Midbrain (tissue), 1 donor: ENCODE measurements at regions not wholly inside any gene's neighbourhood (a gene's known extent, or its start where the extent isn't known, plus 50 kb on each side); places are given as distances from the start of the nearest gene placed in this dataset.

Experiments used
- DNase-seq: peaks from one replicate; lab custom pipeline; 2025; lab: John Stamatoyannopoulos, UW

DNA sequence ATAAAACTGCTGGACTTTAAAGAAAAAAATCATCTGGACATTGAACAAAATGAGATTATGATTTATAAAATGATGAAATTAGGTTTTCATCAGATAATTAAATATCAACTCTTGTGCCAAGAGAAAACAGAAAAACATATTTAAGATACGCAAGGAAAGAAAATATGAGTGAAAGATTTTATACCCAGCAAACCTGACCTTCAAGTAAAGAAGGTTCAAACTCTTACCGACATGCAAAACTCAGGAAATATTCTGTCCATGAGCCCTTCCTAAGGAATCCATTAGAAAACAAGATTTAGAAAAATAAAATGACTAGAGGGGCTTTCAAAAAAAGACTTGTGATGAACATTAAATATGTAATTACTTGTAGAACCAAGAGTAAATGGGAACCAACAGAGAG lies 257.2 kb upstream of the ARID1B start:
- DNase-seq = no peak

DNA sequence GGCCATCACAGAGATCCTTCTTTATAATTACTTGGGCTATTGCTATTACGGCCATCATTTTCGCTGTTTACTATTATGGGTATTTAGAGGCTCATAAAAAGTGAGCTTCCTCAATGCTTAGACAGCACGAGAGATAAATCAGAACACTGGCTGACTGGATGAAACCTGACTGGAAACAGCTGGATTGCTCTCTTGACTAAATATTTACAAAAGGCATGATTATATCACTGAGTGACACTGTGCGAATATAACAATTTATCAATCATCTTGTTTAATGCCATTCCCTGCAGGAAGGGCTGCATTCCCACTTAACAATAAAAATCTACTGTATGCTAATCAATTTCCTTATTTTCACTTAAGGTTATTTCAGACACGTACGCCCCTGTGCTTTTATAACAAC lies 260.1 kb upstream of the ARID1B start:
- DNase-seq = no peak

DNA sequence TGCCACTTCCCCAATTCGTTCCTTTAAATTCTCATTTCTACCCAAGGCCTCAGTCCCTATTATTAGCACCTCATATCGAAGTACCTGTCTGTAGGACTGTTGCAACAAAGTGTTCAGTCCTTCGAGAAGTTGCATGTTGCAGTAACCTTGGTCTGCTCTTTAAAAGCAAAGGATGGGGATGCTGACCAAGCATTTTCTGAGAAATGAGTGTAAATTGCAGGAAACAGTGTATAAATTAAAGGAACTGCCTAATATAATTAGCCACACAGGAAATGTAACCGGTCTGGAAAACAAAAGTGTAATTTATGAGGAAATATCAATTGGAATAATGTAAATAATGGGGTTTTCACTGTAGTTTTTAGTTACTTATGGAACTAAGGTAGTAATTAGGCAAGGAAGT lies 261.9 kb upstream of the ARID1B start:
- no peak for DNase-seq

DNA sequence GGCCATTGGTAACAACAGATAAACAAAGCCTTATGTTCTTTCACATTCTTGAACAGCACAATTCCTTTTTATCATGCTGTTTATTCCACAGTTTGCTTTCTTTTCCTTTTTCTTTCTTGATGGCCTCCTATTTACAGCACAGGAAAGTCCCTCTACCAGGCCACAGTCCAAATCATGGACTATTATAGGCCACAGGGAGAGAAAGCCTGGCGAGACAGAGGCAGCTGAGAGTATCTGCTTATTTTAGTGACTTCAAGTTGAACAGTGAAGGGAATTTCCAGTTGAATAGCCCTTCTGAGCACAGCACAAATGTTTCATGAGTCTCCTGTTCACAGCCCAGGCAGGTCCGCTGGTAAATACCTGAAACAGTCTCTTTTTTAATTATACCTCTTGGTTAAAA lies 263.7 kb upstream of the ARID1B start:
- no peak for DNase-seq

DNA sequence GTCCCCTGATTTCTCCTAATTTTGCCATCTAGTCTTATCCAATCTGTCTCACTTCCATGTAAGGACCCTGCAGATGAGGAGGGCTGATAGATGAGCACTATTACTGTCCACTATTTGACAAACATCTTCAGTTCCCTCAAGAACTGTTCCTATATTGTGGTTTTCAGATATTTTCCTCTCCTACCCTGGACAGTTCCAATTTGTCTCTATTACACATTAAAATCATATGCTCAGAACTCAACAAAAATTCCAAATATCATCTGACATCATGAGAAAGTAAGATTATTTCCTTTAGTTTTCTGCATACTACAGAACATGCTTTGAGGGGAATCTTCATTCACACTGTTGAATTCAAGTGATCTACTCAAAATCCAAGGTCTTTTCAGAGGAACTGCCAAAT lies 265.6 kb upstream of the ARID1B start:
- DNase-seq = no peak

DNA sequence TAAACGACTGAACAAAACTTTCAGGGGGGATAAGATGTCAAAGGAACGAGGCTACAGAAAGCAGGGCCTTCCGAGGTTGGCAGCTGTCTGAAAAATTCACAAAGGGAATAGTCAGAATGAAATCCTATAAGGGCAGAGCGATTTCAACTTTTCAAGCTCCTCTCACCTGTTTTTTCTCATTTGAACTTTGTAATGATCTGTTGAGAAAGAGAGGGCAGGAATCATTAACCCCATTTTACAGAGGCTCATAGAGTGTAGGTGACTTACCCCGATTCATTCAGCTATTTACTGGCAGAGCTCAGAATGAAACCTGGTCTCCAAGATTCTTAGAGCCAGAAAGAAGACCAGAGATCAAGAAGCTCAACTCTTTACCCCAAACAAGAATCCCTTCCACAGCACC lies 266.1 kb upstream of the ARID1B start:
- DNase-seq = no peak

DNA sequence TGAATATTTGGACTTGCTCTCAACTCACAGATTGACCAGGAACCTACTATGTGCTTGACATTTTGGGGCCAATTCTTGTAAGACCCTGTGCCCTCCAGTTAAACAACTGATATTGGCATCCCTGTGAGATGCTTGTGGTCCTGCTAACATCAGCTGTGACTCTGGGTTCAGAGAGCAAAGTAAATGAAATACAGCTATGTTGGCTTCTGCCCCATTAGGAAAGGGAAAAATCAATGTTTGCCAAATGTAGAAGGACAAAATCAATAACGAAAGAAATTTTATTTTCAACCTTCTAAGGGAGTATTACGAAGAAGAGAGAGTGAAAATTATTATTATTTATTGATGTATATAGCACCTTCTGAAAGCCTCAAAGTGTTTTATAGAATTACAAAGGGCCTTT lies 266.9 kb upstream of the ARID1B start:
- DNase-seq = no peak

DNA sequence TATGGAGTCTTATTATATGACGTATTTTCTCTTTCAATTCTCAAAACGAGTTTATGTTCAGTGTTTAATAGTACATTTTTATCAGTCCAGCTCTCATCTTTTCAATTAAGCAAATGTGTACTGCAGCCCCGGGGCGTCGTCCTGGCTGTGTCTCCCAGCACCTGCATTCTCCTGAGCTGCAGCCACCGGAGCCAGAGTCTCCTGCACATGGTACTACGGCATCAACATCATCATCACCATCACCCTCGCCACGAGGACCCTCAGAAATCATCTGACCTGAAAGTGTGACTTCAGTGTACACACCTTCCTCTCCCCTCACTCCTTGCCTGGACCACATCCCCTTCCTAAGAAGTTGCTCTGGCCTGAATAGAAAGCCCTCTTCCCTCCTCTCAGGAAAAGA lies 267.7 kb upstream of the ARID1B start:
- DNase-seq = no peak

DNA sequence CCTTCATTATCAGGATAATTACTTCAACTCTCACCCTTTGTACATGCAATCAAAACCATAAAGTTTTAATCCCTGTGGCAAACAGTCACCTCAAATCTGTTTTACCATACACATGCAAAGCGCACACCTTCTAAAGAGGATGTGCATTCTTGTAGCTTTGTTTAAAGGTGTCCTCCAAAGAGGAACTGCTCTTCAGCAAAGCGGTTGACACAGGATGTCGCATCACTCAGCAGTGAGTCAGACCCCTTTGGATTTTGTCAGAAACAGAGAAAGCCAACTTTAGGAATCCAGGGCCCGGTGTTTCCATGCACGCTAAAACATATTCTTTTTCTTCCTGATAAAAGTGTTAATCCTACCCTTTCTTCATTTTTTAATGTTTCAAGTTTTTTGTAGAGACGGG lies 268.3 kb upstream of the ARID1B start:
- no peak for DNase-seq

DNA sequence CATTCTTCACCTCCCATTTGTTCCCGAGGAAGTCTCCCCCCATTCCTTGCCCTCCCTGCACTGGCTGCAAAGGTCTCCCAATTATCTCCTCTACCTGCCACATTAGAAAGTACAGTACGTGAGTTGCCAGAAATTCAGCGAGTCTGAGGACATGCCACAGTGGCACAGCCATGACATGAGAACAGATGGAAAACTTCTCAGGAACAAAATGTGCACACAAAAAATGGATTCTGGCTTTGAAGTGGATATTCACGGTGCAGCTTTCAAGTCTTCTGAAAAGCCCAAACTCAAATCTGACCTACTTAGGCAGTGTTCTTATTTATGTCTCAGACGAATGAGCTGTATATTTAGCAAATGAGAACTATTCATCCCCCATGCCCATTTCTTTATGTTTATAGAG lies 269.1 kb upstream of the ARID1B start:
- no peak for DNase-seq

DNA sequence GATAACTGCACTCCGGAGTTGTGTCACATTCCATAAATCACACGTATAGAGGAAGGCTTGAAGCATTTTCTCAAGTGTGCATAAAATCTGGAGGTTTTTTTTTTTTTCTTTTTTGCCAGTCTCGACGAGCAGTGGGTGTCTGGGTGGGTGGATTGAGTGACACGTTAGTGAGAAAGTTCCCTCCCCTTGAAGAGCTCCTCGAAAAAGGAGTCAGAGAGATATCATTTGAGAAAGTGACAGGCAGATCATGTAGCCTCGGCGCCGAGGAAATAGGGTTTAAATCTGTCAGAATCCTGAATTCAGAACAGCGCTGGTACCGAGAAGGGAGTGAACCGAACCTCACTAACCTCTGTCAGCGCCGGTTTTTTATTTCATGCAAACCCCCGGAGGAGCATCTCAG lies 269.5 kb upstream of the ARID1B start:
- no peak for DNase-seq

DNA sequence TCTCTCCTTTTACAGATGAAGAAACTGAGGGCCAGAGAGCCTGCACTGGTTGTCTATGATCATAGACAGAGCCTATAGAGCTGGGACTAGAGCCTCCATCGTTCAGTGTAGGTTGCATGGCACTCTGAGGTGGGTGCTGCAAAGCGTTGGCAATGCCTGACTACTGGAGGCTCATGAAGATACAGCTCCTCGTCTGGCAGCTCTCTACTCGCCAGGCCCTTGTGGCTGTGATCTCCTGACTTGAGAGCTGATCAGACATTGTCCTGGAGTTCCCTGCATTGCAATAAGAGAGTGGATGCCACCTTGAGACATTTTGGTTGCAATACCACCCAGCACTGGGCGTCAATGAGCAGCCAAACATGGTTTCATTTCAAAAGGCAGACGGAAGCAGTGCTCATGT lies 270.1 kb upstream of the ARID1B start:
- no peak for DNase-seq

DNA sequence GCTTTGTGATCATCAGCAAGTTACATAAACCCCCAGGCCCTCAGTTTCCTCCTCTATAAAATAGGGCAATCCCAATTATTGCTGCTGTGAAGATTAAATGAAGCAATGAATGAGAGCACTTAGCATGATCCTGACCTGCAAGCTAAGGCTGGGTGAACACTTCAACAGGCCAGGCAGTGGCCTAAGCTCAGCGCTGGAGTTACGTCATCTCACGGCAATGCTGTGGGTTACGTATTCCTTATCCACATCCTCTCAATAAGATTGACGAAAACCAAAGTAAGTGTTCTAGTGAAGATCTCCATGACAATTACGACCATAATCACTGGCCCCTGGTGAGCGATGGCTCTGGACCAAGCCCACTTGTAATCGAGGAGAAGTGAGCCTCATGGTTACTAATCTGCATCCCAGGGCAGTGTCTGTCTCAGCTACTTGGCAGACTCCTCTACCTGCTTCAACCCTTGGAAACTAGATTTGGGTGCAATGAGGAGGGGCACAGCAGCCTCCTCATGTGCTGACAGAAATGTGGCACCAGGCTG lies 274.1 kb upstream of the ARID1B start:
- DNase-seq = no peak

DNA sequence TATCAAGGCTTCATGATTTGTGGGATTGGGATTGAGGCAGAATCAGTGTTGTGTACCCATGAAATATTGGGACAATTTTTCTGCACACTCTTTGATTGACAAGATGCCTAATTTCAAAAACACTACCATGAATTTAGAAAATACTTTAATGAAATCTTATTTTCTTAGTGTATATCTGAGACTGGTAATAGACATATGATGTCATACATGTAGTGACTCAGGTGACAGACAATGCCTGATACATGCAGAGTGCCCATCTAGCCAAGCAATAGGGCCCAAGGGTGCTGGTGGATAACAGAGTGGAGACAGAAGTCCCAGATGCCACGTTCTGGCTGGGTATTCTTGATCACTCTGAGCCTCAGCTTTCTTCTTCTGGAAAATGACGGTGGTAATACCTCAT lies 279.6 kb upstream of the ARID1B start:
- DNase-seq = no peak

DNA sequence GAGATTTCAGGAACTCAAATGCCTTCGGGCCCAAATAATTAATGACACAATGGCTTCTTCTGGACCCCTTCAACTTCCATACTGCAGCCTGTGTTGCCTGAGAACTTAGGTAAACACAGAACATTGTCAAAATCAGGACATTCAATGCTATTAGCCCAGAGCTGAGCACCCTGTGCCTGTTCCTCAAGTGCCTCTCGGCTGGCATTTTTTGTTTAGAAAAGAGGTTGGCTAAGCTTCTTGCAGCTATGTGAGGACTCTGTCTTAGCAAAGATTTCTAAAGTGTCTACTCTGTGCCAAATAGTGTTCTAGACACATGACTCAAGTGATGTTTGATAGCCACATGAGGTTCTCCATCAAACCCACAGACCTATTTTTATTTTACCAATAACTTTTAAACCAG lies 289.3 kb upstream of the ARID1B start:
- no peak for DNase-seq

DNA sequence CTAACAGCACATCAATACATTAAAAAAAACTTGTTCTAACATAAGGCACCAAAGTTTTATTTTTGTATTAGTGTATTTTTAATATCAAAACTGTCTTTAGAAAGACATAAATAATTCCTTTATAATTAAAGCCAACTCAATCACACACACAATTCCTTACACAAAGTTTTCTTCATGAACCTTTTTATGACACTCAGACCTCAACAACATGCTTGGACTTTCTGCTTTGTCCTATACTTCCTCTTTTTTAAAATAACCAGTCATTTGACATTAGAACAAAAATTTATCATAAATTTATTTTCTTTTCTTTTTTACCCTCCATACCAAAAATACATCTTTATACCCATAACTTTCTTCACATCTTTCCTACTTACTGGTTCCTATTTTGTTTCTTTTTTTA lies 292.0 kb upstream of the ARID1B start:
- no peak for DNase-seq

DNA sequence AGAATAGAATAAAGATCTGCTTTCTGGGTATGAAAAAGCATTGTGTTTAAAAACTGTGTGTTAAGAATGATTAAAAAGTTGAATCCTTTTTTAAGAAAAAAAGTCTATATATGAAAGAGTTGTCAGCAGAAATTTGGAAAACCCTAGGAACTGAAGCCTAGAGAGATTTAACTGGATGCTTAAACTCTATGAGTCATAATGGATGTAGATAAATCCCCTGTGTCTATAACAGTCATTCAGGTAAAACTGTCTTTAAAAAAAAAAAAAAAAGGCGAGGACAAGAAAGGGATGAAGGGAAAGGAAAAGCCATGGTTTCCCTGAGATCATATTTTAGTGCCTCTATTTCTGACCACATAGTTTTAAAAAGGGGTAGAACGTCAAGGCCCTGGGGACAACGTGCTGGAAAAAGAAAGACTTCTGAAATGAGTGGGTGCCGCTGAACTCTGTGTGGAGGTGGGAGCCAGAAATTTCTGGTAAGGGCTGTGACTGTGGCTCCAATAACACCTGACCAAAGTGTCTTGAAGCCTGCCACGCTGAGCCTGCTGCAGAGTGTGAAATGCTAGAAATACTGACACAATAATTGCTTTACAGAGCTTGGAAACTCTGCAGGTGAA lies 302.6 kb upstream of the ARID1B start:
- no peak for DNase-seq

DNA sequence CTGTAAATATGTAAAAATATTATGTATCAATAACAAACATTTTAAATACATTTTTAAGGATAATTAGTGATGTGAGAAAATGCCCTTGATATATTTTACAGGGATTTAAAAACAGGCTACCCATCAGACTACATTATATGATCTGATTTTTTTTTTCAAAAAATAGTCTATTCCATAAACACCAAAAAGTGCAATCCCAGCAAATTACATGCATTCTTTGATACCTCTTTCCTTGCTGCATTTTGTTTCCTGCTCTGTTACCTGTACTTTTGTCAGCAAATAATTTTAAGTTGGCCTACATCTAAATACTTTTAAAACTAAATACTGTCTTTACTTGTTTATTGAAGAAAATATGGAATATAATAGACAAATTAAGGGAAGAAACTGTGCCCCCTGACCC lies 306.2 kb upstream of the ARID1B start:
- DNase-seq = no peak

DNA sequence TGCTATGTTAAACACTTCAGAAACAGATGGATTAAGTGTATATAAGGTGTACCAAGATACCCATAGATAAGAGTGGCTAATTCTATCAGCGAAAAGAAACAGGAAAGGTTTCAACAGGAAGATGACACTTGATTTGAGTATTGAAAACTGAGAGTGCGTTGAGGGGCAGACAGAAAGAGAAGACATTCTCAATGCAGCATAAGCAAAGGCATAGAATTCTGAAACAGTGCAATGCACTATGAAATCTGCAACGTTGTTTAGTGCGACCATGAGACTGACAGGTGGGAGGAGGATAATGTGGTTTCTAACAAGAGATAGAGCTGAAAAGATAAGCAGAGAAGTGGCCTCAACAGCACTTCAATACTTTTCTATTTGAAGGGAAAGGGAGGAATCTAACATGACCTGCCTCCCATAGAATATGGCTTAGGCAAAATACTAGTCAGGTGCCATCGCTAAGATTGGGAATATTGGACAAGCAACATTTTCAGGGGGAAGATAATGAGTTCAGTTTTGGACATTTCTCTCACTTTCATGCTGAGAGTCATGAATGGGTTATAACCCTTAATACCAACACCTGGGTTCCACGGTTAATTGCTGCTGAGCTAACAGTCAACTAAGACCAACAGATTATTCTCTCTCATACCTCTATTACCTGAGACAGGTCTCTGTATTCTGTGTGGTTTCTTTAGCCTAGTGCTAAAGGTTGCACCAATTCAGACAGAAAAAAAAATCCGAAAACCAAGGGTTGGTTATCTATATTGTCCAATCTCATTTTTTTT lies 312.9 kb upstream of the ARID1B start:
- DNase-seq = no peak

DNA sequence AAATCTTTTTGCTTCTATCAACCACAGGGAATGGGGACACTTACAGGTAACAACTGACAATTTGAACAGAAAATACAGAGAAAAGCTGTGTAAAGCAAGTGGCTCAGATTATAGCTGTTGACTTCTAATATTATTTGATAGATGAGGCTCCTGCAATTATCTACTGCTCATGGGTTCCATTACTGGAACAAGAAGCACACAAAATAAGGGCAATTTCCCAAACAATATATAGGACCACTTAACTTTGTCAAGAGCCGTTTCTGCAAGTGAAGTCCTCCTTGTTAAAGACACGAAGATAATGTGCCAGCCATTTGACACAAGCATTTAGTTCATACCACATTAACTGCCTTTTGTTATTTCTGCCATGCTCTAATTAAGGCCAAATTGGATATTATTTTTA lies 315.5 kb upstream of the ARID1B start:
- no peak for DNase-seq

DNA sequence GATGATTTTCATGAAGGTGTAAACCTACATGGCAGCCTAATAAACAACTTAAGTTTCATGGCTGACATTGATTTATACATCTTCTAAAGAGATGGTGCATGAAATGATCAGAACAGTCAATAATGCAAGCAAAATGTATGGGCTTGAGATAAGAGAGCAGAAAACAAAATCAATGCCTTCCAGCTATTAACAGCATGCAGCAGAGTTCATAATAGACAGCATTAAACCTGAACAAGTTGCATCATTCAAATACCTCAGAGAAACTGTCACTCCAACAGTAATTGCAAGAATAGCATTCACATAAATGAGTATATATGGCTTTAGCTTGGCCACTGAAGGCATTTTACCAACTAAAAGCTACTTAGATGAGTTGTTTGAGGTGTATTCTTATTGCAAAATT lies 319.6 kb upstream of the ARID1B start:
- DNase-seq = no peak

DNA sequence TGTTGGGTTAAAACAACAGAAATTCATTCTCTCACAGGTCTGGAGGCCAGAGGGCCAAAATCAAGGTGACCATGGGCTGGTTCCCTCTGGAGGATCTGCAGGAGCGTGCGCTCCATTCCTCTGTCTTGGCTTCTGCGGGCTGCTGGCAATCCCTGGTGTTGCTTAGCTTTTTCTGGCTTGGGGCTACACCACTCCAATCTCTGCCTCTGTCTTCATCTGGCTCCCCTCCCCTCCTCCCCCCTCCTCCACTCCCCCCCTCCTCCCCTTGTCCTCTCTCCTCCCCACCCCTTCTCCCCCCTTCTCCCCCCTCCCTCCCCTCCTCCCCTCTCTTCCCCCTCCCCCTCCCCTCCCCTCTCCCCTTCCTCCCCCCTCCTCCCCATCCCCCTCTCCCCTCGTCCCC lies 321.3 kb upstream of the ARID1B start:
- DNase-seq = no peak

DNA sequence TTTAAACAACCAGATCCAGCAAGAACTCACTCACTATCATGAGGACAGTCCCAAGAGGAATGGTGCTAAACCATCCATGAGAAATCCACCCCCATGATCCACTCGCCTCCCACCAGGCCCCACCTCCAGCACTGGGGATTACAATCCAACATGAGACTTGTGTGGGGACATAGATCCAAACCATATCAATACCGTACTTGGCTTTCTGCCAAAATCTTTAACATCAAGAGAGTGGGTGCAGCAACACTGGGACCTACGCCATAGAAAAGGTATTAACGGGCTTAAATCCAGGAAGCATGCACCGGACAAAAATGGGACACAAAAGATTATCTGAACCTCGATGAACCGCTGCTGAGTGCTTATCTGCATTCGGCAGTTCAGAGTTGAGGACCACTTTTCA lies 322.3 kb upstream of the ARID1B start:
- DNase-seq = no peak

DNA sequence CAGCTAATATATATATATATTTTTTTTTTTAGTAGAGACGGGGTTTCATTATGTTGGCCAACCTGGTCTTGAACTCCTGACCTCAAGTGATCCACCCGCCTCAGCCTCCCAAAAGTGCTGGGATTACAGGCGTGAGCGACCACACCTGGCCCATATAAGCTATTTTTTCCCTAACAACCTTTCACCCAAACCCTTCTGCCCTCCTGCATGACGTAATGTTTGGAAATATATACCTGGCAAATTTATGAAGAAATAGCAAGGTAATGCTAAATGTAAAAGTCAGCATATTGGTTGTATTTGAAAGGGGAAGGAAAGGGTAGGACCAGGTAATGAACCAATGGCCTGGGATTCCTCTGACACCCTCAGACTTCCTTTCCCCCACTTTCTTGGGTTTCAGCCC lies 325.5 kb upstream of the ARID1B start:
- DNase-seq = no peak
